Astrocyte (in vitro differentiated cells and primary cell): ENCODE measurements at regions not wholly inside any gene's neighbourhood (a gene's known extent, or its start where the extent isn't known, plus 50 kb on each side); places are given as distances from the start of the nearest gene placed in this dataset.
A peak's percentile ranks its signal among the peaks of the same experiment; 100 is the strongest.

Source experiments
- DNase-seq: peaks from one replicate; pipeline ENCODE4 v3.0.0-alpha.2; 2010; ENCODE audit warnings: low read depth
- FAIRE-seq: peaks from 2 replicates; lab custom pipeline; 2011; peaks lifted over from hg19 to GRCh38; lab: Jason Lieb, UNC
- H2AFZ ChIP-seq: 2 replicates; pipeline ENCODE4 v1.6.0; 2012; ENCODE audit warnings: low read depth, low read length, inconsistent platforms
- H3K27ac ChIP-seq: 2 replicates; pipeline ENCODE4 v1.5.1; 2011; ENCODE audit warnings: low read depth, low read length, inconsistent platforms
- H3K27me3 ChIP-seq: 2 replicates; pipeline ENCODE4 v1.6.0; 2011; ENCODE audit warnings: low read length, inconsistent platforms; ENCODE audit not compliant: insufficient read depth
- H3K36me3 ChIP-seq: 2 replicates; pipeline ENCODE4 v1.5.1; 2011; ENCODE audit warnings: low read length, inconsistent platforms; ENCODE audit not compliant: insufficient read depth
- H3K4me1 ChIP-seq: 2 replicates; pipeline ENCODE4 v1.5.1; 2011; ENCODE audit warnings: low read length, inconsistent platforms; ENCODE audit not compliant: insufficient read depth
- H3K4me2 ChIP-seq: 2 replicates; pipeline ENCODE4 v1.6.0; 2012; ENCODE audit warnings: low read length, inconsistent platforms
- H3K4me3 ChIP-seq: 2 replicates; pipeline ENCODE4 v1.5.1; 2011; ENCODE audit warnings: low read depth, mild to moderate bottlenecking, low read length, inconsistent platforms; ENCODE audit not compliant: insufficient read depth
- H3K79me2 ChIP-seq: 2 replicates; pipeline ENCODE4 v1.6.0; 2012; ENCODE audit warnings: mild to moderate bottlenecking, low read length, inconsistent platforms; ENCODE audit not compliant: insufficient read depth
- H3K9ac ChIP-seq: 2 replicates; pipeline ENCODE4 v1.6.0; 2012; ENCODE audit warnings: mild to moderate bottlenecking, low read length, inconsistent platforms
- H3K9me3 ChIP-seq: 2 replicates; pipeline ENCODE4 v1.5.1; 2012; ENCODE audit warnings: low read depth, mild to moderate bottlenecking, low read length, inconsistent platforms; ENCODE audit not compliant: insufficient read depth
- H4K20me1 ChIP-seq: 2 replicates; pipeline ENCODE4 v1.6.0; 2012; ENCODE audit warnings: low read length, inconsistent platforms; ENCODE audit not compliant: insufficient read depth
- H3K27ac Mint-ChIP-seq: one replicate; pipeline ENCODE4 v1.8.0; 2021; ENCODE audit warnings: mild to moderate bottlenecking, mixed read lengths; ENCODE audit not compliant: unreplicated experiment
- H3K27me3 Mint-ChIP-seq: one replicate; pipeline ENCODE4 v1.8.0; 2021; ENCODE audit warnings: low read depth, mixed read lengths; ENCODE audit not compliant: unreplicated experiment
- H3K36me3 Mint-ChIP-seq: one replicate; pipeline ENCODE4 v1.8.0; 2021; ENCODE audit warnings: low read depth, mixed read lengths; ENCODE audit not compliant: unreplicated experiment
- H3K4me1 Mint-ChIP-seq: one replicate; pipeline ENCODE4 v1.8.0; 2021; ENCODE audit warnings: low read depth, mixed read lengths; ENCODE audit not compliant: unreplicated experiment
- H3K4me3 Mint-ChIP-seq: one replicate; pipeline ENCODE4 v1.8.0; 2021; ENCODE audit warnings: mild to moderate bottlenecking, moderate library complexity, mixed read lengths; ENCODE audit not compliant: unreplicated experiment
- H3K9me3 Mint-ChIP-seq: one replicate; pipeline ENCODE4 v1.8.0; 2021; ENCODE audit warnings: mild to moderate bottlenecking, mixed read lengths; ENCODE audit not compliant: unreplicated experiment
- EZH2 ChIP-seq: IDR thresholded peaks from 2 replicates; pipeline ENCODE4 v1.6.1; 2012; ENCODE audit warnings: mild to moderate bottlenecking, low read length, inconsistent platforms; ENCODE audit not compliant: insufficient read depth
- TF ChIP-seq, protein P1 (sequence below): IDR thresholded peaks from 2 replicates; pipeline ENCODE4 v1.5.1; 2011; ENCODE audit warnings: low read depth, mild to moderate bottlenecking, inconsistent platforms, low read length, moderate library complexity; ENCODE audit not compliant: insufficient read depth

DNA sequence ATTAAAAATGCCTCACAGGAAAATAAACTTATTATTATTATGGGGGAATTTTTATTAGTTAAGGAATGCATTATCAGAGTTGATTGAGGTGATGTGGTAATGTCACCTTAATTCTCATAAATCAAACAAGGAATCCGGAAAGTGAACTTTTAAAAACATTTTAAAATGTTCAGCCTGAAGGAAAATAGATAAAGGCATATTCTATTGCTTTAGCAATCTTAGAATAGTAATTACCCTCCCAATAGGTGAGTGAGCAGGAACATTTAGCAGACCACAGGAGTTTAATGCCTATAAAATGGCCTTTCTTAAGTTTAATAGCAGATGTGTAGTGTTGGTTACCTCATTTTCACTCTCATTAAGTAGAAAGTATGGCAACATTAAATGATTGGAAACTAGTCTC, 160.9 kb upstream of the MAD2L1 start:
- no peak for FAIRE-seq
- H3K36me3 Mint-ChIP-seq = no peaks in the 10 kb centered on the region

DNA sequence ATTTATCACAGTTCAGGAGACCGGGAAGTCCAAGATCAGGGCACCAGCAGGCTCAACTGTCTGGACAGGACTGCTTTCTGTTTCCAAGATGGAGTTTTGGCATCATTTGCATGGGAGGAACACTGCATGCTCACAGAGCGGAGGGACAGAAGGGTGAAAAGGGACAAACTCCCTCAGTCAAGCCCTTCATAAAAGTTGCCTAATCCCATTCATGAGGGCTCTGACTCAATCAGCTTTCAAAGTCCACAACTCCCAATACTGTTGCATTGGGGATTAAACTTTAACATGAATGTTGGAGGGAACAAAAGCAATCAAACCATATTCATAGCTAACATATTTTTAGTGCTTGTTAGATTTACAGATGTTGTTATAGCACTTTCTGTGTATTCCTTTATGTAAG, 158.9 kb upstream of the MAD2L1 start:
- no peaks in the 10 kb centered on the region for H3K4me1 Mint-ChIP-seq
- H3K27me3 Mint-ChIP-seq = no peaks in the 10 kb centered on the region
- Histone ChIP-seq H3K9me3 (no peaks in the 10 kb centered on the region), H3K4me2 (no peak overlapping the region), H3K4me3 (no peak overlapping the region), H3K9ac (no peak overlapping the region), H3K36me3 (no peaks in the 10 kb centered on the region), H3K27ac (no peak overlapping the region), H3K27me3 (no peaks in the 10 kb centered on the region), H2AFZ (no peak overlapping the region), H3K4me1 (no peaks in the 10 kb centered on the region), H3K79me2 (no peaks in the 10 kb centered on the region), H4K20me1 (no peaks in the 10 kb centered on the region)
- no peak overlapping the region for H3K4me3 Mint-ChIP-seq
- H3K27ac Mint-ChIP-seq = no peak overlapping the region
- DNase-seq (no peak), FAIRE-seq (no peak)
- no peak for TF ChIP-seq EZH2
- TF ChIP-seq, protein P1, sequence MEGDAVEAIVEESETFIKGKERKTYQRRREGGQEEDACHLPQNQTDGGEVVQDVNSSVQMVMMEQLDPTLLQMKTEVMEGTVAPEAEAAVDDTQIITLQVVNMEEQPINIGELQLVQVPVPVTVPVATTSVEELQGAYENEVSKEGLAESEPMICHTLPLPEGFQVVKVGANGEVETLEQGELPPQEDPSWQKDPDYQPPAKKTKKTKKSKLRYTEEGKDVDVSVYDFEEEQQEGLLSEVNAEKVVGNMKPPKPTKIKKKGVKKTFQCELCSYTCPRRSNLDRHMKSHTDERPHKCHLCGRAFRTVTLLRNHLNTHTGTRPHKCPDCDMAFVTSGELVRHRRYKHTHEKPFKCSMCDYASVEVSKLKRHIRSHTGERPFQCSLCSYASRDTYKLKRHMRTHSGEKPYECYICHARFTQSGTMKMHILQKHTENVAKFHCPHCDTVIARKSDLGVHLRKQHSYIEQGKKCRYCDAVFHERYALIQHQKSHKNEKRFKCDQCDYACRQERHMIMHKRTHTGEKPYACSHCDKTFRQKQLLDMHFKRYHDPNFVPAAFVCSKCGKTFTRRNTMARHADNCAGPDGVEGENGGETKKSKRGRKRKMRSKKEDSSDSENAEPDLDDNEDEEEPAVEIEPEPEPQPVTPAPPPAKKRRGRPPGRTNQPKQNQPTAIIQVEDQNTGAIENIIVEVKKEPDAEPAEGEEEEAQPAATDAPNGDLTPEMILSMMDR = no peak
- H3K9me3 Mint-ChIP-seq = no peaks in the 10 kb centered on the region
- no peaks in the 10 kb centered on the region for H3K36me3 Mint-ChIP-seq

More for the DNA sequence above, 160.9 kb upstream of the MAD2L1 start:
- no peaks in the 10 kb centered on the region for H3K9me3 Mint-ChIP-seq
- Histone ChIP-seq H3K9ac (no peak overlapping the region), H3K9me3 (no peaks in the 10 kb centered on the region), H4K20me1 (no peaks in the 10 kb centered on the region), H3K27ac (no peak overlapping the region), H3K27me3 (no peaks in the 10 kb centered on the region), H3K4me3 (no peak overlapping the region), H3K79me2 (no peaks in the 10 kb centered on the region), H3K36me3 (no peaks in the 10 kb centered on the region), H3K4me1 (no peaks in the 10 kb centered on the region), H2AFZ (no peak overlapping the region), H3K4me2 (no peak overlapping the region)
- no peak overlapping the region for H3K27ac Mint-ChIP-seq
- peaks cover 4% of the 10 kb centered on the region for H3K4me1 Mint-ChIP-seq
- no peak for DNase-seq
- TF ChIP-seq EZH2 = no peak
- TF ChIP-seq, protein P1 = no peak
- no peaks in the 10 kb centered on the region for H3K27me3 Mint-ChIP-seq
- H3K4me3 Mint-ChIP-seq = no peak overlapping the region

DNA sequence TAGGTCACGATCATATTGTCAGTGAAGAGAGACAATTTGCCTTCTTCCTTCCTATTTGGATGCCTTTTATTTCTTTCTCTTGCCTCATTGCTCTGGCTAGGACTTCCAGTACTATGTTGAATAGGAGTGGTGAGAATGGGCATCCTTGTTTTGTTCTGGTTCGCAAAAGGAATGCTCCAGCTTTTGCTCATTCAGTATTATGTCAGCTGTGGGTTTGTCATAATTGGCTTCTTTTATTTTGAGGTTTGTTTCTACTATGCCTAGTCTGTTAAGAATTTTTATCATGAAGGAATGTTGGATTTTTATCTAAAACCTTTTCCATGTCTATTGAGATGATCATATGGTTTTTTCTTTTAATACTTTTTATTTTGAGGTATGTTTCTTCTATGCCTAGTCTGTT, 152.3 kb upstream of the MAD2L1 start:
- Mint-ChIP-seq H3K4me3 (no peak overlapping the region), H3K4me1 (no peaks in the 10 kb centered on the region), H3K36me3 (no peaks in the 10 kb centered on the region), H3K27me3 (no peaks in the 10 kb centered on the region), H3K9me3 (peaks cover 6% of the 10 kb centered on the region), H3K27ac (no peak overlapping the region)
- Histone ChIP-seq H3K36me3 (no peaks in the 10 kb centered on the region), H3K4me2 (no peak overlapping the region), H3K4me1 (no peaks in the 10 kb centered on the region), H3K4me3 (no peak overlapping the region), H3K79me2 (no peaks in the 10 kb centered on the region), H3K27ac (peak overlapping the region; percentile 12), H4K20me1 (no peaks in the 10 kb centered on the region), H2AFZ (no peak overlapping the region), H3K9ac (no peak overlapping the region), H3K27me3 (no peaks in the 10 kb centered on the region), H3K9me3 (no peaks in the 10 kb centered on the region)
- peak; percentile 44 for DNase-seq
- TF ChIP-seq, protein P1 = no peak
- TF ChIP-seq EZH2 = no peak
- no peak for FAIRE-seq
